ENCODE measurements at regions not wholly inside any gene's neighbourhood (a gene's known extent, or its start where the extent isn't known, plus 50 kb on each side); places are given as distances from the start of the nearest gene placed in this dataset.

DNA sequence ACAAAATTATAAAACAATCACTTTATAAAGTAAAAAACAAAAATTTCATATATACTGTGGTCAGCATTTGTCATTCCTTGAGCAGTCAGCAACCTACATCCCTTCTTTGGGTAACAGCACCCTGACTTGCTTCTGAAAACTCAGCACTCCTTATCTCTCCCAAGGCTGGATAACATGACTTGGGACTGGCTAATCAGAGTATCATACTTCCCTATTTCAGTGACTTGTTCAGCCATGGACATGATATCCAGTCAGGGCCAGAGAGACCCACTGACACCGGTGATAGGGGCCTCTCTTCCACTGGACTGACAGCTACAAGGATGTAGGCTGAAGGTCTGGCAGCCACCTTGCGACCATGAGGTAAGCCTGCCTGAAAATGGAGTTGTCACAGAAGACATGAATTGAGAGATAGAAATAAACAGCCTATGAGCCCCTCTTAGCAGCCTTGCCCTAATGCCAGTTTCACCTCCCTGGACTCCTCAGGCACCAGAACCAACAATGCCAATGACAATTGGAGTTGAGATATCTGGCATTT lies 84.4 kb upstream of the NEBL start:
- DNase-seq (ENCODE audit: low read depth in 2 of 2) = no peak

DNA sequence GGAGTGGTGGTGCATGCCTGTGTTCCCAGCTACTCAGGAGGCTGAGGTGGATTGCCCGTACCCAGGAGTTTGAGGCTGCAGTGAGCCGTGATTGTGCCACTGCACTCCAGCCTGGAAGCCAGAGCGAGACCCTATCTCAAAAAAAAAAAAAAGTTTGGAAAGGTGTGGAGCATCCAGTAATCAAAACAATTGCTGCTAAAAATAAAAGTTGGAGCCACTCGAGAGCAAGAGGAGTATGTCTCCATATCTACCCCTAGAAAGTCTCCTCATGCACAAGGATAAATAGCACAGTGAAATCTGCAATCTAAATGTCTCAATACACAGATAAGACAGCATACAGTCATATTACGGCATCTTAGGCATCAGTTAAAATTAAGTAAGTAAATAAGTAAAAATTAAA lies 81.5 kb upstream of the NEBL start:
- no peak for DNase-seq (ENCODE audit: low read depth in 2 of 2)

DNA sequence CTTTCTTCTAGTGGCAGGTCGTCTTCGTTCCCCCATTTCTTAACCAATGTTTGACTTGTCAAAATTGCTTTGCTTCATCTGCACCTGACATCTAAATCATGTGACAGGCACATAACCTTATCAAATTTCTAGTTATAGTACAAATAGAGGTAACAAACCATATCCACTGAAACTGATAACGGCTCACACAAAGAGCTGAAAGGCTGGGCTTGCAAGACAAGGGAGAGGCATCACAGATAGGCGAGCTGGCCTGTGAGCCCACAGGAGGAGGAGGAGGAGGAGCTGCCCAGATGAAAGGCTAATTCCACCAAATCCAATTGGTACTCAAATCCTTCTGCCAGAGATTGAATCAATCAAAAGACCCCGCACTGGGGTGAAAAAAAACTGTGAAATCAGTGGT lies 80.2 kb upstream of the NEBL start:
- DNase-seq (ENCODE audit: low read depth in 2 of 2) = no peak

DNA sequence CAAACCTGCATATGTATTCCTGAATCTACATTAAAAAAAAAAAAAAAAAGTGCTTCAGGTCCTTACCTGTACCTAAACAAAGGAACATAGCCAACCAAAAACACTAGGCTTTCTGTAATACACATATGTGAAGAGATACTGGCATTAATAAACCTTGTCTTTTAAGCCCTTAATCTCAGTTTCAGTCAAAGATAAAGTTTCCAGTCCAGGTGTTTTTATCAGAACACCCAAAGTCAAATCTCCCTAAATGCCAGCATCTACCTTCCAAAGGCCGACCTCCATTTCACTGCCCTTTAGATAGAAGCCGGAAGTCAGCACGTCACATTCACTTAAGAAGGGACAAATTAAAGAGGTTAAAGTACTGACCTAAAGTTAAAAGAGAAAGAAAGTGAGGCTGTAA lies 79.8 kb upstream of the NEBL start:
- no peak for DNase-seq (ENCODE audit: low read depth in 2 of 2)

DNA sequence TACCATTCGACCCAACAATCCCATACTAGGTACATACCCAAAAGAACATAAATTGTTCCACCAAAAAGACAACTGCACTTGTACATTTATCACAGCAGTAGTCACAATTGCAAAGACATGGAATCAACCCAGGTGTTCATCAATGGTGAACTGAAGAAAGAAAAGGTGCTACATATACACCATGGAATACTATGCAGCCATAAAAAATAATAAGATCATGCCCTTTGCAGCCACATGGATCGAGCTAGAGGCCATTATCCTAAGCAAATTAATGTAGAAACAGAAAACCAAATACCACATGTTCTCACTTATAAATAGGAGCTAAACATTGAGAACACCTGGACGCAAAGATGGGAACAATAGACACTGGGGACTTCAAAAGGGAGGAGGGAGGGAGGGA lies 79.3 kb upstream of the NEBL start:
- DNase-seq (ENCODE audit: low read depth in 2 of 2) = no peak

DNA sequence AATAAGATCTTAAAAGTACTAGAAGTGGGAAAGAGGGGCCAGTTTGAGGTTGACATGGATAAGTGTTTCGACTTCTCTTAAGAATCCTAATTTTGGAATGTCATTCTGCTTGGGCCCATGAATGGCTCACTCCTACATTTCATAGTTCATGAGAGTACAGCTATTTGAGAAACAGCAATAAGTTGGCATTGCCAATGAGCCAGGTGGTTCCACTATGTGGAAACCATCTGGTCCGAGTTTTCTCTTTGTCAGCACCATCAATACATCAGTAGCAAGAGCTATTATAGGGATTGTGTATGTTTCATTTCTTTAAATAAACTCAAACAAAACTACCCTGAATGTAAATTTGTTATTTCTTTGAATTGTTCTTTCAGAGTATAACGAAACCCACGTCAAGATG lies 78.1 kb upstream of the NEBL start:
- DNase-seq (ENCODE audit: low read depth in 2 of 2) = no peak

DNA sequence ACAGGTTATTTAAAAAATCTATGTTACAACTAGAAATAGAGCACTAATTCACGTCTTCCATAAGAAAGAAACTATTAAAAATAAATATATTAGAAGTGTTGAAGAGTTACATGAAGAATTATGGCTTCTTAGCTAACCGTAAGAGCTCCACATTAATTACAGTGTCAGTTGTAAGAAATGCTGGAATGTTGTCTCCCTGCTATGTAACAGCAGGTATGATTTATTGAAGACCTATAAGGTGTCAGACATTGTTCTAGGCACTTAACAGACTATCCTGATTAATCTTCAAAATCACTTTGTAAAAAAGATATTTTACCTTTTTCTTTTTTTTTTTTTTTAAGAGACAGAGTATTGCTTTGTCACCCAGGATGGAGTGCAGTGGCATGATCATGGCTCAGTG lies 75.8 kb upstream of the NEBL start:
- DNase-seq (ENCODE audit: low read depth in 2 of 2) = no peak

DNA sequence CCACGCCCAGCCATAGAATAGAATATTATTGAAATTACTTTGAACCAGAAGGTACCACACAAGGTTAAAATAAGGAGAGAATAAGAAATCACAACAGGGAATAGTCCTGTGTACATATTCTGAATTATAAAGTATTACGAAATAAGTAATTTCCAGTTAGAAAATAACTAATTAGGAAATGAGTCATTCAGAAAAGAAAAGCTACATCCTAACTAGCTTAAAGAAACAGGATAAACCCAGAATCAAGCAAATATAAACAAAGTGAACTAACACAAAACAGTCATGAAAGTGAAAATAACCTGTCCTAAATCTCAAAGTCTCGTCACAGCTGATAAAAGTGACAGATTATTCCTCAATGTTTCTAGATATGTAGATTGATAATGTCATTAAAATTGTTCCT lies 74.8 kb upstream of the NEBL start:
- no peak for DNase-seq (ENCODE audit: low read depth in 2 of 2)

DNA sequence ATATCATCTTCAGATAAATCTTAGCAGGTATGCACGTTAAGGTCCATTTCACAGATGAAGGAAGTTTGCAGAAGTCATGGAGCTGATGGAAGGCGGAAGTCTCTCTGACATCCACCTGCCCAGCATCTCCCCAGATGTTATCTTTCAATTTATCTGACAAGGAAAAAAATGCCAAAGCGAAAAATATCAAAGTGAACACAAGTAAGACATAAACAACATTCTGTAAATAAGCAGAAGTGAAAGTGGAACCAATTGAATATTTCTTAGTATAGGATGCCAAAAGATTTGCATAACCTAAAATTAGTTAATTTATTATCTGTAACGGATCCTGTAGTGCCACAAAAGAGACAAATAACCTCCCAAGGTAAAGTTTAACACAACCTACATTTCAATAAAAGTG lies 73.6 kb upstream of the NEBL start:
- DNase-seq (ENCODE audit: low read depth in 2 of 2) = no peak

DNA sequence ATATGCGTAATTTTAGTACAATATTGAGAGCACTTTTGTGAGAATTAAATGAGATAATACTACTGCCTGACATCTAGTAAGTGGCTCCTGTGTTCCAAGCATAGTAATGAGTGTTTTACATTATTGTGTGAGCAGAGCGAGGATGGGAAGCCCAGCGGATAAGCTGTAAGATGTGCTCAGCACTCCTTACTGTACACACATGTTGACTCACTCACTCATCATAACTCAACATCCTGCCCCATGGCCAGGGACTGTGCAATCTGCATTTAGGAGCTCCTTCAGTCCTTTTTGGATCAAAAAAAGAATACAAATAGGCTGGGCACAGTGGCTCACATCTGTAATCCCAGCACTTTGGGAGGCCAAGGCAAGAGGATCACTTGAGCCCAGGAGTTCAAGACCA lies 72.9 kb upstream of the NEBL start:
- no peak for DNase-seq (ENCODE audit: low read depth in 2 of 2)

DNA sequence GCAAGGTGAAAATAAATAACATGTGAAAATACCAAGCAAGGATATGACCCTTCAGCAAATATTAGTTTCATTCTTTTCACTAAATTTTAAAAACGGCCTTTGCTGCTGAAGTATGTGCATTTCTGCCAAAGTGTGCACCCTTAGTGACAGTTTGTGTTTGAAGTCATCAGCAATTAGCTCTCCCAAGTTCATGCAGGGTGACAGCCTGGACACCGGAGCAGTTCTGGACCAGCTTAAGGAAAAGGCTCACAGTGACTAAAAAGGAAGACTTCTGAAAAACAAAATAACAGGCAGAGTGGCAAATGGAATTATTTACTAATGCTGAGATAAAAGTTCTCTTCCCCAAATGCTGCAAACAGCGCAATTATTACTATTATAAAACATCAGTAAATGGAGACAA lies 69.3 kb upstream of the NEBL start:
- DNase-seq (ENCODE audit: low read depth in 2 of 2) = no peak

DNA sequence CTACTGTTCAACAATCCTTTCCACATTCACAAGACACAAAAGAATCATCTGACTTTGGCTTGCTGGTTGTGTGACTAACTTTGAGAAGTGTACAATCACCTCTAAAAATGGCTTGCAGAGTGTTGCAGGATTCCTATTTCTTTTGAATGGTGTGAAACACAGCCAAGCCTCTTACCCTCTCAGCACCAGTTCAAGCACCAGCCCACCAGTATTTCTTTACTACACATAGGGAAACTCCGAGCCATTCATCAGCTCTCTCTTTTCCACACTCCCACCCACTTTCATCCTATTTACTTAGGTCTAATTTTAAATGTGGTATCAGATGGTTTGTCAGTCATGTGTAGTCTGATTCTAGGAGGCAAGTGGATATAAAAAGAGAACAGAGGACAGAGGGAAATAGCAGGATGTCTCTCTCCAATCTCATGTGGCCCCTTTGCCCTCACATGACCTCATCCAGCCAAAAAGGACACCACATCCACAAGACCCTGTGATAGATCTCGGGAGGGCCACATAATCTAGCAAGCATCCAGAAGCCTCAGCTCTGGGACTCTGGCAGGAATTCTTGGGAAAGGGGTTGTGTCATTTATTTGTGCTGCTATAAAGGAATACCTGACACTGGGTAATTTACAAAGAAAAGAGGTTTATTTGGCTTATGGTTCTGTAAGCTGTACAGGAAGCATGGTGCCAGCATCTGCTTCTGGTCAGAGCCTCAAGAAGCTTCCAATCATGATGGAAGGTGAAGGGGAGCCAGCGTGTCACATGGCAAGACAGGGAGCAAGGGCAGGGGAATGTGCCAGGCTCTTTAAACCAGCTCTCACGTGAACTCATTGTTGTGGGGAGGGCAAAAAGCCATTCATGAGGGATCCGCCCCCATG lies 66.8 kb upstream of the NEBL start:
- DNase-seq (ENCODE audit: low read depth in 2 of 2) = no peak

DNA sequence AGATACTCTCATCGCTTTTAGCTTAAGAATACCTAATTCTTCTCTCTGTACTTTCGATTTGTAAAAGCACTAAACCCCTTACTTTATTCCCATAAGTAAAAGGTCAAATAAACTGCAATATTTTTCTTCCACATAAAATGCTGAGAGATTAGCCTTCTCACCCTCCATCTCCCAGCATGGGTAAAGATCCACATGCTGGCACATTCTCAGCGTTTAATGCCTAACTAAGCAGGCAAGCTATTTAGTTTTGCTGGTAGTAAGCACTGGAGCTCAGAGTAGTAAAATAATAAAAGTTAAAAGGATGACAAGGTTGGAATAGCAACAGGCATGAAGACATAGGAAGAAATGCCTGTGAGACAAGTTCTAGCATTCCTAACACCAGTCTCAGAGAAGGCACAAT lies 65.9 kb upstream of the NEBL start:
- no peak for DNase-seq (ENCODE audit: low read depth in 2 of 2)

DNA sequence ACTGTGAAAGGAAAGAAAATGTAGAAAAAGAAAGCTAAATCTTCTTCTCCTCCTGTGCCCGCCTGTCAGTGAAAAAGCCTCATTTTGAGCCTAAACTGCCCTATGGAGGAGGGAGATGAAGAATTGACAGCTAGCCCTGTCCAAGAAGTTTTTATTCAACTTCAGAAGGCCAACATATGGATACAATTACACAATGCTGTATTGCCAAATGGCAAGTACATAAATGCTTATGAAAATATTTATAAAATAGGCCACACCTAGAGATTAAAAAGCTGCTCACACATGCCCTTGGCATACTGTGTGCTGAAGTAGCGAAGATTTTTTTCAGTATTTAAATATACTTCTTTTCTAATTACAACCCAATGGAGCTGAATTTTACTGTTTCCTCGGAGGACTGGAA lies 65.1 kb upstream of the NEBL start:
- DNase-seq (ENCODE audit: low read depth in 2 of 2) = no peak

DNA sequence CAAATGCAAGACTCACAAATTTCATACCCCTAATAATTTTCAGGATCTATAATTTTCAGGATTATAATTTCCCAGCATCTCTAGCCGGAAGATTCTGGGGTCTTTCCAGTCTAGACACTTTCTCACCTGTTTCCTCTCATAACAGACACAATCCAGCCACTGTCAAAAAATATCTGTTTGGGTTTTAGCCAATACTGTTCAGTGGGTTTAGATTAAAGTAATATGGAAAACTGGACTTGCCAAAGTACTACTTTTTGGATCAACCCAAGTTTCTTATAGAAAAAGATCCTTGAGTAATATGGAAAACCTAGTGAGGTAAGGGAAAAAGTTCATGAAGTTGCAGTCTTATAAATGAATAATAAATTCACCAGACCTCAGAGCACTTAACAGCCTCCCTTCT lies 62.1 kb upstream of the NEBL start:
- DNase-seq (ENCODE audit: low read depth in 2 of 2) = no peak

DNA sequence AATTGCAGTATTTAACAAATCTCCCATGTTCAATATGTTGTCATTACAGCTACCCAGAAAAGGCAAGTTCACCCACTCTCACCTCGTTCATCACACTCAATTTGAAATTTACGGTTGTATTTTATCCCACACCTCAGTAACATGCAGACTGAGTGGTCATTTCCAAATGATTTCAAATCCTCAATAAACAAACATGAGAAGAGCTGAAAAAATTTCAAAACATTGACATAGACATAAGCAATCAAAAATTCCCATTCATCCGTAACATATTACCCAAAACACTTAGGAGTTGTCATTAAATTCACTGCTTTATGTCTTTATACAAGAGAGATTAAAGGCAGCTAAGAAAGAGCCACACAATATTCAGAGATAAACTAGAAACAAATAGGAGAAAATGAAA lies 61.7 kb upstream of the NEBL start:
- no peak for DNase-seq (ENCODE audit: low read depth in 2 of 2)

DNA sequence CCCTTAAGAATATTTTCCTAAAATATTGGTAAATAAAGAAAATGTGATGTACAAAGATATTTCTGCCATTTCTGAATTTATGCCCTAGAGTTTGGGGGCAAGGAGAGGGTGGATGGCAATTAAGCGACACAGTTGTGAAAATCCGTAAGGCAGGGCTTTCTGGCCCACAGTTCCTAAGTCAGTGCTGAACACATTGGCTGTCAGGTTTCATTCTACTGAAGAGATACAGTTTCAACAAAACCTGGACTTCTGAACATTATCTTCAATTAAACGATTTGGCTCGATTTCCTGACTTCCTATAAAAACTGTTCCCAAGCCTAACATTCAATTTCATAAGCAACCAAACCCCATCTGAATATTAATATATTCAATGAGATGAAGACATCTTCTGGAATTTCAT lies 61.1 kb upstream of the NEBL start:
- no peak for DNase-seq (ENCODE audit: low read depth in 2 of 2)

DNA sequence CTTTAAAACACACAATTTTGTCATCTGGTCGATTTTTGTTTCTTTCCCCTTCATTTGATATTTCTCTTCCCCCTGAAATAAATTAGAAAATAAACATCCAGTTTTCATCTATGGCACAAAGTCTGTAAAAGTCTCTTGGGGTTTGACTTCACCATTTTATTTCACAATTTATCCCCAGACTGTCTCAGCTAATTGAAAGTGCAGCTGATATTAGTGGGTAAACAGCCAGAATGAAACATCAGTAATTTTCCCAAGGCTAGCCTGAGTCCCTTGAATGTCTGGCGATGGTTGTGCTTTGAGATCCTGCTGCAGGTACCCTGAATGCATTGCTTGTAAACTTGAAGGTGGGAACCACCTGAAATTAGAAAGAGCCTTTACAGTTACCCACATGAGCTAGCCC lies 60.6 kb upstream of the NEBL start:
- no peak for DNase-seq (ENCODE audit: low read depth in 2 of 2)

DNA sequence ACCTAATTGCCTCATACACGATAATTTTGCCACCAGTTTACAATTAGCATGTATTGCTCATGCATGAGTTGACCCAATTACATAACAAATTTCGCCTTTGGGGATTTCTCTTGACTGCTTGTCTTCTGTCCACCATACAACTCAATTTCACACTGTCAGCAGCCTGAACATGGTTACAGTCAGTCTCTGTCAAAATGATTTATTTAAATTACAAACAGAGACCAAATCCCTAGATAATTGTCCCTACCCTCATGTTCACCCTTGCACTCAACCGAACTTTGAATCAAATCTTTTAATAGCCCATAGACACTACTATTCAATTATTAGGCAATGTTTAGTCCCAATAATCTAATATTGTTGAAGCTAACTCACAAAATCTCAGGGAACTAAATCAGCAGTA lies 59.7 kb upstream of the NEBL start:
- DNase-seq (ENCODE audit: low read depth in 2 of 2) = no peak

DNA sequence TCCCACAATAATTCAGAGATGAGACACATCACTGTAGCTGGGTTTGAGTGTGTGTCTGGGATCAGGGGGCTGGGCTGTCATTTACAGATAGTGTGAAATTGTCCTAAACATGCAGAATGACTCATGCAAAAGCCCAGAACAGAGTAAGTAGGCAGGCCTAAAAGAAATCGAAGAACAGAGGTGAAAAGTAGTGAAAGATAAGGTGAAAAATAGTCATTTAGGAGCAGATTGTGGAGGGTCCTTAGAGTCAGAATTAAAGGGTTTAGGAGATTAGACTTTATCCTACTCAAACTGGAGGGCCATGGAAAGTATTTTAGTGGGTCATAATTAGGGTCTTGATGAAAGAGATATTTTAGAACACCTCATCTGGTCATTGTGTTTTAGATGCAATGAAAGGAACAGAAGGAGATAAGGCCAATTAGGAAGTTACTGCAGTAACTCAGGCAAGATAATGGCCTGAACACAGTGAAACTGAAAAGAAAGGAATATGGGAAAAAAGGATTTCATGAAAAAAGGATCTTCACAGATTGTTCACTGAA lies 58.3 kb upstream of the NEBL start:
- no peak for DNase-seq (ENCODE audit: low read depth in 2 of 2)

DNA sequence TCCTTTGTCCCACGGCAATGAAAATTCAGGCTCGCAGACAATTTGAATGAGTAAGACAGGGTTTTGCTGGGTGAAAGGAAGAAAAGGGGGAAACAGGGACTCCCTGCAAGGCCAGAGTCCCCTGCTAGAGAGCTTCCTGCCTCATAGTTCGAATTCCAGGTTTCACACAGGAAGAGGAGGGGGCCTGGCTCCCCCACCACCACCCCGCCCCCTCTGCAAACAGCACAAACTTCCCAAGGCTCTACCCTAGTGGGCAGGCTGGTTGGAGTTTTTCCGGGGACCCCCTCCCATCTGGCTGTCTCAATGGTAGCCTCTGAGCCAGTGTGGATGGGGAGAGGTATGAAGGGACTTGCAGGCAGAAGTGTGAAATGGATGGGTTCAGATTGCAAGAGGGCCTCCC lies 57.4 kb upstream of the NEBL start:
- DNase-seq (ENCODE audit: low read depth in 2 of 2) = no peak

DNA sequence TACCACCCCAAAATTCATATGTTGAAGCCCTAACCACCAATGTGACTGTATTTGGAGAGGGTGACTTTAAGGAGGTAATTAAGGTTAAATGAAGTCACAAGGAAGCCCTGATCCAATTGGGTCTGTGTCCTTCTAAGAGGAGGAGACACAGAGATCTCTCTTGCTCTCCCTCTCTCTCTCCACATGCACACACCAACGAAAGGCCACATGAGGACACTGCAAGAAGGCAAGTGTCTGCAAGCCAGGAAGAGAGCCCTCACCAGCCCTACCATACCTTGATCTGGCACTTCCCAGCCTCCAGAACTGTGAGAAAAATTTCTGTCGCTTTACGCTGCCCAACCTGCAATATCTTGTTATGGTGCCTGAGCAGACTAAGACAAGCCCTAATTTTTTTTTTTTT lies 56.0 kb upstream of the NEBL start:
- DNase-seq (ENCODE audit: low read depth in 2 of 2) = no peak

DNA sequence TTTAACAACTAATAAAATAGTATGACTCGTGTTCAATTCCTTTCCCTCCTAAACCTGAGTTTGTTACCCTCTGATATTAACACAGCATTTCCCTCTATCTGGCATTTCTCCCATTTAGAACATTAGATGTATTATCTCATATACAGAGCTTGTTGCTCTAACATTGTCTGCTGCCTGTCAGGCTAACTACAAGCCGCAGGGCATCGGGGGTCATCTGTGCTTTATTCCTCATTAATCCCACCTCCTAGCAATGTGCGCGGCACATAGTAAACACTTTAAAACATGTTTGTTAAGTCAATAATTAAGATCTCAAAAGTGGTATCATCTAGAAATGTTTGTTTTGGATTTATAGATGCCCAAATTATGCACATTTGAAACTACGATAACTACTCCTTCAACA lies 52.9 kb upstream of the NEBL start:
- DNase-seq (ENCODE audit: low read depth in 2 of 2) = no peak

All from stimulated activated CD8-positive, alpha-beta memory T cell treated with anti-CD3 and anti-CD28 coated beads, Interleukin-2, amount 100 ng/mL, for 48 hours (primary cell).